Fibroblast of villous mesenchyme (primary cell): ENCODE measurements at regions not wholly inside any gene's neighbourhood (a gene's known extent, or its start where the extent isn't known, plus 50 kb on each side); places are given as distances from the start of the nearest gene placed in this dataset.

ENCODE experiments used
- DNase-seq: peaks from one replicate; pipeline ENCODE4 v3.0.0-alpha.2; 2010; ENCODE audit warnings: low read depth
- H3K4me3 ChIP-seq: 2 replicates; pipeline ENCODE4 v1.5.1; 2011; ENCODE audit warnings: low read depth, mild to moderate bottlenecking, low read length
- CTCF ChIP-seq: IDR thresholded peaks from 2 replicates; pipeline ENCODE4 v1.5.1; 2012; ENCODE audit warnings: low read depth, mild to moderate bottlenecking, low read length; ENCODE audit not compliant: insufficient read depth

- no peak for DNase-seq
- no peak for TF ChIP-seq CTCF
- H3K4me3 ChIP-seq, result no peak overlapping the region
Measured at GRCh38 chr18:60319129-60319528, 53.4 kb downstream of the MC4R start.

GRCh38 chr18:60311676-60312360 is 60.8 kb downstream of the MC4R start:
- no peak overlapping the region for H3K4me3 ChIP-seq
- no peak for DNase-seq
- TF ChIP-seq CTCF, result no peak

- H3K4me3 ChIP-seq, result no peak overlapping the region
- no peak for DNase-seq
- no peak for TF ChIP-seq CTCF
Measured at GRCh38 chr18:60295674-60296073, 76.9 kb downstream of the MC4R start.

GRCh38 chr18:60292186-60292585 is 80.4 kb downstream of the MC4R start:
- DNase-seq, result no peak
- no peak for TF ChIP-seq CTCF
- no peak overlapping the region for H3K4me3 ChIP-seq

- no peak for TF ChIP-seq CTCF
- no peak overlapping the region for H3K4me3 ChIP-seq
- DNase-seq, result no peak
Measured at GRCh38 chr18:60279391-60279790, 93.2 kb downstream of the MC4R start.

GRCh38 chr18:60277855-60278480 is 94.6 kb downstream of the MC4R start:
- H3K4me3 ChIP-seq, result no peak overlapping the region
- DNase-seq, result no peak
- TF ChIP-seq CTCF, result no peak
